AG09319 (cell line): ENCODE measurements at regions not wholly inside any gene's neighbourhood (a gene's known extent, or its start where the extent isn't known, plus 50 kb on each side); places are given as distances from the start of the nearest gene placed in this dataset.

Experiments used
- DNase-seq: peaks from one replicate; pipeline ENCODE4 v3.0.0-alpha.2; 2010; ENCODE audit warnings: low read depth; ENCODE audit errors: extremely low read depth
- TF ChIP-seq, protein P1 (sequence below): IDR thresholded peaks from 2 replicates; pipeline ENCODE4 v1.5.1; 2011; ENCODE audit warnings: low read depth, mild to moderate bottlenecking, inconsistent platforms, low read length, moderate library complexity

DNA sequence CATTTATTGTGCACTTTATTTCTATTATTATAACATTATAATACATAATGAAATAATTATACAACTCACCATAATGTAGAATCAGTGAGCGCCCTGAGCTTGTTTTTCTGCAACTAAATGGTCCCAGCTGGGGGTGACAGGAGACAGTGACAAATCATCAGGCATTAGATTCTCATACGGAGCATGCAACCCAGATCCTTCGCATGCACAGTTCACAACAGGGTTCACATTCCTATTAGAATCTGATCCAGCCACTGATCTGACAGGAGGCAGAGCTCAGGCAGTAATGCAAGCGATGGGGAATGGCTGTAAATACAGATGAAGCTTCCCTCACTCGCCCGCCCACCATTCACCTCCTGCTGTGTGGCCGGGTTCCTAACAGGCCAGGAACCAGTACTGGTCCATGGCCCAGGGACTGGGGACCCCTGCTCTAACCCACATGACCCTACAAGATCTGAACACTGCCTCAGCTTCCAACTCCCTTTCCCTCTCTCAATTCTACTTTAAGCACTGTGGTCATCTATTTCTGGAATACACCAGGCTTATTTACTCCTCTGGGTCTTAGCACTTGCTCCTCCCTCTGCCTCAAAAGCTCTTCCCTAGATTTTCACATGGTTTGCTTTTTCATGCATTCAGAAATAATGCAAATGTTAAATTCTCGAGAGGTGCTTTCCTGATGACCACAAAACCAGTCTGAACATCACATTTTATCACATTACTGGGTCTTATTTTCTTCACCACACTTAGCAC lies 166.8 kb upstream of the HCCS start:
- TF ChIP-seq, protein P1, sequence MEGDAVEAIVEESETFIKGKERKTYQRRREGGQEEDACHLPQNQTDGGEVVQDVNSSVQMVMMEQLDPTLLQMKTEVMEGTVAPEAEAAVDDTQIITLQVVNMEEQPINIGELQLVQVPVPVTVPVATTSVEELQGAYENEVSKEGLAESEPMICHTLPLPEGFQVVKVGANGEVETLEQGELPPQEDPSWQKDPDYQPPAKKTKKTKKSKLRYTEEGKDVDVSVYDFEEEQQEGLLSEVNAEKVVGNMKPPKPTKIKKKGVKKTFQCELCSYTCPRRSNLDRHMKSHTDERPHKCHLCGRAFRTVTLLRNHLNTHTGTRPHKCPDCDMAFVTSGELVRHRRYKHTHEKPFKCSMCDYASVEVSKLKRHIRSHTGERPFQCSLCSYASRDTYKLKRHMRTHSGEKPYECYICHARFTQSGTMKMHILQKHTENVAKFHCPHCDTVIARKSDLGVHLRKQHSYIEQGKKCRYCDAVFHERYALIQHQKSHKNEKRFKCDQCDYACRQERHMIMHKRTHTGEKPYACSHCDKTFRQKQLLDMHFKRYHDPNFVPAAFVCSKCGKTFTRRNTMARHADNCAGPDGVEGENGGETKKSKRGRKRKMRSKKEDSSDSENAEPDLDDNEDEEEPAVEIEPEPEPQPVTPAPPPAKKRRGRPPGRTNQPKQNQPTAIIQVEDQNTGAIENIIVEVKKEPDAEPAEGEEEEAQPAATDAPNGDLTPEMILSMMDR = no peak
- no peak for DNase-seq

DNA sequence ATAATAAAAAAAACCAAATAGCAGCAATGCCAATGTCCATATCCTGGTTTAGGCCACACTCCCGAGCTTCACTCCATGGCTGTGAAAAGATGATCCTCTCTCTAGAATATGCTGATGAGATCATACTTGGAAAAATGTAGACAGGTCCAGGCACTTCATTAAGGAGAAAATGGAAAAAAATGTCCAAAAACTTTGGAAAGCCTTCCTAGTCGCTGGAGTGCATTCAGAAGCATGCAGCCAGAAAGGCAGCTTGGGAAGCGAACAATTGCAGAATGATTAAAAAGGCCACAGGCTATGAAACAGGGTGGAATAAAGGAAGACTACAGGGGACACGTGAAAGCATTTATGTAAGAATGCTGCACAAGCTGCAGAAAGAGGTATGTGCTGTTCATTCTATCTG lies 165.6 kb upstream of the HCCS start:
- no peak for DNase-seq
- TF ChIP-seq, protein P1 = no peak

- TF ChIP-seq, protein P1 = no peak
- DNase-seq = no peak
Measured at GRCh38 chrX:10949541-10949940, 161.6 kb upstream of the HCCS start.

DNA sequence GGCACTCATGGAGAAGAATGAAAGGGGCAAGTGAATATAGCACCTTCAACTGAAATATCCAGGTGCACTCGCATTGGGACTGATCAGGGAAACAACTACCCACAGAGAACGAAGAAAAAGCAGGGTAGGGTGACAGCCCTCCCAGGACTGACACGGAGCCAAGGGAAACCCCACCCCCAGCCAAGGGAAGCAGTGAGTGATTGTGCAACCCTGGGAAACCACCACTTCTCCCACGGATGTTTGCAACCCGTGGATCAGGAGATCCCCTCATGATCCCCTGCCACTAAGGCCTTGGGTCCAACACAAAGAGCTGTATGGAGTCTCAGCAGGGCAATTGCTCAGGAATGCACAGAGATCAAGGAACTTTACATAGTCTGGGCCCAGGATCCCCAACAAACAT lies 158.5 kb upstream of the HCCS start:
- DNase-seq = no peak
- TF ChIP-seq, protein P1 = no peak

GRCh38 chrX:10965174-10965798 lies 145.8 kb upstream of the HCCS start:
- TF ChIP-seq, protein P1 = no peak
- no peak for DNase-seq

DNA sequence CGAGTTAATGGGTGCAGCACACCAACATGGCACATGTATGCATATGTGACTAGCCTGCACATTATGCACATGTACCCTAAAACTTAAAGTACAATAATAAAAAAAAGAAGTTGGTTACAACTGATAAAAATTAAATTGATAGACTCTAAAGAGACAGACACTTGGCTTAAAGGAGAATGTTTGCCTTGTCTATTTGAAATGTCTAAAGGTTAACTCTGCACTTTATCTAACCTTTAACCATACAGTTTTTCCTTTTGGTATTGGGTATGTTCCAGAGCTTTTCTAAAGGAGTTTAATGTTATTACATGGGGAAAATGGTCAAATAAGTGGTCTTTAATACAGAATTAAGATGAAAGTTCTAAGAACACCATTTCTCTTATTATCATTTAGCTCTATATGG lies 145.1 kb upstream of the HCCS start:
- no peak for DNase-seq
- TF ChIP-seq, protein P1 = no peak

- DNase-seq = no peak
Measured at GRCh38 chrX:10971176-10971575, 140.0 kb upstream of the HCCS start.

More at GRCh38 chrX:10971176-10971575, 140.0 kb upstream of the HCCS start:
- TF ChIP-seq, protein P1 = no peak
